ENCODE measurements at regions not wholly inside any gene's neighbourhood (a gene's known extent, or its start where the extent isn't known, plus 50 kb on each side); places are given as distances from the start of the nearest gene placed in this dataset.

GRCh38 chr10:44619975-44620374 lies 235.1 kb upstream of the CXCL12 start:
- 39 to 51% methylated on average over 3 of the region's 3 CpGs for WGBS, 2 donors

DNA sequence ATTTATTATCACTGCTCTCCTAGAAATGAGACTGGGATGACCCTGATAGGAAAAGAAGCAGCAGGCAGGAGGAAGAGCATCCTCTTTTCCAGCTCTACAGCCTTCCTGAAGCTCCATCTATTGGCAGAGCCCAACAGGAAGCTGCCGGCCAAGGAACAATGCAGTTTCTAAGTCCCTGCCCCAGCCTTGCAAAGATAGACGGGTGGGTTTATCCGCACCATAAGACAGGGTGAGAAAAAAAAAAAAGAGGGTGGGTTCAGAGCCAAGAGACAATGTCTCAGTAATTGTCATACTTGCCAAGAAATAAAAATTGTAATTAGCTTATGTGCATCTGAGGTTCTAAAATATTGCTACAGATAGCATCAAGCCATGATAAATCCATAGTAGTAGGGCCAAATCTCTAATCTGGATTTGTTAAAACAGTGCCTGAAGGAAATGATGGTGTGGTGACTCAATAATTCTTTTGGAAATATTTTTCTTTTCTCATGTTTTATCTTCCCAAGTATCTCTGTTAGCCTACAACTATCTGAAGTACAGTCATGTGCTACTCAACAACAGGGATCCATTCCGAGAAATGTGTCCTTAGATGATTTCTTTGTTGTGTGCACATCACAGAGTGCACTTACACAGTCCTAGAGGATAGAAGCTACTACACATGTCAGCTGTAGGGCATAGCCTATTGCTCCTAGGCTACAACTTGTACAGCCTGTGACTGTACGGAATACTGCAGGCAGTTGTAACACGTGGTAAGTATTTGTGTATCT lies 242.9 kb upstream of the CXCL12 start:
- 75 to 79% methylated on average over 6 of the region's 6 CpGs for WGBS, 2 donors
- H3K4me3 ChIP-seq (ENCODE audit: low read depth in 1 of 2, low read length in 2 of 2), result no peak overlapping the region

More at GRCh38 chr10:44619975-44620374, 235.1 kb upstream of the CXCL12 start:
- Histone ChIP-seq H3K9me3 (ENCODE audit: control insufficient read depth in 2 of 2, insufficient read depth in 1 of 2, low read depth in 1 of 2, low read length in 1 of 2) (no peaks in the 10 kb centered on the region), H3K4me3 (ENCODE audit: low read depth in 1 of 2, low read length in 2 of 2) (no peak overlapping the region), H3K27ac (ENCODE audit: low read depth in 2 of 2, low read length in 1 of 2) (no peak overlapping the region), H3K4me1 (ENCODE audit: control insufficient read depth in 2 of 2, insufficient read depth in 2 of 2, low read length in 1 of 2) (no peaks in the 10 kb centered on the region), H3K36me3 (ENCODE audit: control insufficient read depth in 2 of 2, insufficient read depth in 2 of 2, low read length in 1 of 2) (no peaks in the 10 kb centered on the region), H3K27me3 (ENCODE audit: control insufficient read depth in 1 of 2, insufficient read depth in 2 of 2, low read length in 2 of 2) (no peaks in the 10 kb centered on the region)

GRCh38 chr10:44628921-44629320 lies 244.0 kb upstream of the CXCL12 start:
- no peak overlapping the region for H3K4me3 ChIP-seq (ENCODE audit: low read depth in 1 of 2, low read length in 2 of 2)
- H3K27ac ChIP-seq (ENCODE audit: low read depth in 2 of 2, low read length in 1 of 2), result no peak overlapping the region
- no peaks in the 10 kb centered on the region for H3K4me1 ChIP-seq (ENCODE audit: control insufficient read depth in 2 of 2, insufficient read depth in 2 of 2, low read length in 1 of 2)
- no peaks in the 10 kb centered on the region for H3K9me3 ChIP-seq (ENCODE audit: control insufficient read depth in 2 of 2, insufficient read depth in 1 of 2, low read depth in 1 of 2, low read length in 1 of 2)
- no peaks in the 10 kb centered on the region for H3K36me3 ChIP-seq (ENCODE audit: control insufficient read depth in 2 of 2, insufficient read depth in 2 of 2, low read length in 1 of 2)
- H3K27me3 ChIP-seq (ENCODE audit: control insufficient read depth in 1 of 2, insufficient read depth in 2 of 2, low read length in 2 of 2), result no peaks in the 10 kb centered on the region
- 20 to 25% methylated on average over 2 of the region's 2 CpGs for WGBS, 2 donors

More for the DNA sequence above, 242.9 kb upstream of the CXCL12 start:
- Histone ChIP-seq H3K27me3 (ENCODE audit: control insufficient read depth in 1 of 2, insufficient read depth in 2 of 2, low read length in 2 of 2) (no peaks in the 10 kb centered on the region), H3K4me1 (ENCODE audit: control insufficient read depth in 2 of 2, insufficient read depth in 2 of 2, low read length in 1 of 2) (no peaks in the 10 kb centered on the region), H3K27ac (ENCODE audit: low read depth in 2 of 2, low read length in 1 of 2) (no peak overlapping the region), H3K36me3 (ENCODE audit: control insufficient read depth in 2 of 2, insufficient read depth in 2 of 2, low read length in 1 of 2) (no peaks in the 10 kb centered on the region), H3K9me3 (ENCODE audit: control insufficient read depth in 2 of 2, insufficient read depth in 1 of 2, low read depth in 1 of 2, low read length in 1 of 2) (no peaks in the 10 kb centered on the region)

- Histone ChIP-seq H3K4me3 (ENCODE audit: low read depth in 1 of 2, low read length in 2 of 2) (no peak overlapping the region), H3K27me3 (ENCODE audit: control insufficient read depth in 1 of 2, insufficient read depth in 2 of 2, low read length in 2 of 2) (no peaks in the 10 kb centered on the region), H3K36me3 (ENCODE audit: control insufficient read depth in 2 of 2, insufficient read depth in 2 of 2, low read length in 1 of 2) (no peaks in the 10 kb centered on the region), H3K4me1 (ENCODE audit: control insufficient read depth in 2 of 2, insufficient read depth in 2 of 2, low read length in 1 of 2) (no peaks in the 10 kb centered on the region), H3K27ac (ENCODE audit: low read depth in 2 of 2, low read length in 1 of 2) (no peak overlapping the region), H3K9me3 (ENCODE audit: control insufficient read depth in 2 of 2, insufficient read depth in 1 of 2, low read depth in 1 of 2, low read length in 1 of 2) (no peaks in the 10 kb centered on the region)
- 87 to 92% methylated on average over 1 of the region's 1 CpG for WGBS, 2 donors
These were observed 250.3 kb upstream of the CXCL12 start for GRCh38 chr10:44635176-44635575.

DNA sequence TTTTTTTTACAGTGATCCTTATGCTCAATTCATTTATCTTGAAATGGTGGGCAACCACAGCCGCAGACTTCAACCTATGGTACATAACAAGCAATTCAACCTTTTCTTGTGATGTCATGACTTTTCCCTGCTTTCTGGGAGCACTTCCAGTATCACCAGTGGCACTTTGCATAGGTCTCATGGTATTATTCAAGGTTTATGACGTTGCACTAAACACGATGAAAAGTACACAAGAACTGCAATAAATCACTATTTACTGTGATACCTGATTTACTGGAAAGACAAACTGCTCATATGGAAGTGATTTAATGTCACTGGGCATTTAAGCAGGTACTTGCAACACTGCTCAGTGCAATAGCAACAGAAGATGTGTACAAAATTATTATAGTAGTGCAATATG lies 251.7 kb upstream of the CXCL12 start:
- H3K36me3 ChIP-seq (ENCODE audit: control insufficient read depth in 2 of 2, insufficient read depth in 2 of 2, low read length in 1 of 2), result no peaks in the 10 kb centered on the region
- H3K4me1 ChIP-seq (ENCODE audit: control insufficient read depth in 2 of 2, insufficient read depth in 2 of 2, low read length in 1 of 2), result no peaks in the 10 kb centered on the region
- WGBS, 2 donors, result 61 to 65% methylated on average over 3 of the region's 3 CpGs
- H3K9me3 ChIP-seq (ENCODE audit: control insufficient read depth in 2 of 2, insufficient read depth in 1 of 2, low read depth in 1 of 2, low read length in 1 of 2), result no peaks in the 10 kb centered on the region
- no peaks in the 10 kb centered on the region for H3K27me3 ChIP-seq (ENCODE audit: control insufficient read depth in 1 of 2, insufficient read depth in 2 of 2, low read length in 2 of 2)
- no peak overlapping the region for H3K27ac ChIP-seq (ENCODE audit: low read depth in 2 of 2, low read length in 1 of 2)
- H3K4me3 ChIP-seq (ENCODE audit: low read depth in 1 of 2, low read length in 2 of 2), result no peak overlapping the region

DNA sequence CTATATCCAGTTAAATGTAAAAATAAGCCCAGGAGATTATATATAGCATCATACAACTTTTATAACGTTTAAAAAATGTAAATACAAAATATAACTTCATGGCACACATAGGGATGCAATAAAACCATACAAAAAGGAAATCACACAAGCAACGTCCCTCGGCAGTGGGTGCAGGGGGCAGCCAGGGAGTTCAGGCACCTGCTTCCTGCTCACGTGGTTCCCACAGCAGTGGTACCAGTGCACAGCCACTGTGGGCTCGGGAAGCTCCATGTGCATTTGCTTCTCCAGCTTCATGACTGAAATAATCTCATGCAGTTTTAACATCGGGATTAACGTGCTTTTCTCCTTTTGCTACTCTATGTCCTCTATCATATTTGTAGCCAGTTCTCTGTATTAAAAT lies 255.5 kb upstream of the CXCL12 start:
- Histone ChIP-seq H3K4me1 (ENCODE audit: control insufficient read depth in 2 of 2, insufficient read depth in 2 of 2, low read length in 1 of 2) (no peaks in the 10 kb centered on the region), H3K36me3 (ENCODE audit: control insufficient read depth in 2 of 2, insufficient read depth in 2 of 2, low read length in 1 of 2) (no peaks in the 10 kb centered on the region), H3K27me3 (ENCODE audit: control insufficient read depth in 1 of 2, insufficient read depth in 2 of 2, low read length in 2 of 2) (no peaks in the 10 kb centered on the region), H3K27ac (ENCODE audit: low read depth in 2 of 2, low read length in 1 of 2) (no peak overlapping the region), H3K9me3 (ENCODE audit: control insufficient read depth in 2 of 2, insufficient read depth in 1 of 2, low read depth in 1 of 2, low read length in 1 of 2) (no peaks in the 10 kb centered on the region), H3K4me3 (ENCODE audit: low read depth in 1 of 2, low read length in 2 of 2) (no peak overlapping the region)
- WGBS, 2 donors, result 54% methylated on average over 7 of the region's 7 CpGs

DNA sequence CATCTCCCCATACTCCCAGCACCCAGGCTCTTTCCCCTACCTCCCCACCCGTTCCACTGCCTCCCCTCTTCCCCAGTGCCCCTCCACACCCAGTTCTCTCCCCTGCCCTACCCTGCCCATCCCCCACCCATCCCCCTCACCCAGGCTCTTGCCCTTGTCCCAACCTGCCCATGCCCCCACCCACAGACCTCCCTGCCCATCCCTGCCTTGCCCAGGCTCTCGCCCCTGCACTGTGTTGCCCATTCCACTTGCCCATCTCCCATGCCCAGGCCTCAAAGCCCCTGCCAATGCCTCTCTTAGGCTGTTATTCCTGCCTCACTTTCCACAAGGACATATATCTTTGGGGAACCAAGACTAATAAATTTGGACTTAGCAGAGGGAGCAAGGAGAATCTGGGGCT lies 262.6 kb upstream of the CXCL12 start:
- Histone ChIP-seq H3K27me3 (ENCODE audit: control insufficient read depth in 1 of 2, insufficient read depth in 2 of 2, low read length in 2 of 2) (no peaks in the 10 kb centered on the region), H3K36me3 (ENCODE audit: control insufficient read depth in 2 of 2, insufficient read depth in 2 of 2, low read length in 1 of 2) (no peaks in the 10 kb centered on the region), H3K27ac (ENCODE audit: low read depth in 2 of 2, low read length in 1 of 2) (no peak overlapping the region), H3K4me3 (ENCODE audit: low read depth in 1 of 2, low read length in 2 of 2) (no peak overlapping the region), H3K9me3 (ENCODE audit: control insufficient read depth in 2 of 2, insufficient read depth in 1 of 2, low read depth in 1 of 2, low read length in 1 of 2) (no peaks in the 10 kb centered on the region), H3K4me1 (ENCODE audit: control insufficient read depth in 2 of 2, insufficient read depth in 2 of 2, low read length in 1 of 2) (no peaks in the 10 kb centered on the region)
- WGBS, 2 donors, result 81 to 88% methylated on average over 2 of the region's 2 CpGs

DNA sequence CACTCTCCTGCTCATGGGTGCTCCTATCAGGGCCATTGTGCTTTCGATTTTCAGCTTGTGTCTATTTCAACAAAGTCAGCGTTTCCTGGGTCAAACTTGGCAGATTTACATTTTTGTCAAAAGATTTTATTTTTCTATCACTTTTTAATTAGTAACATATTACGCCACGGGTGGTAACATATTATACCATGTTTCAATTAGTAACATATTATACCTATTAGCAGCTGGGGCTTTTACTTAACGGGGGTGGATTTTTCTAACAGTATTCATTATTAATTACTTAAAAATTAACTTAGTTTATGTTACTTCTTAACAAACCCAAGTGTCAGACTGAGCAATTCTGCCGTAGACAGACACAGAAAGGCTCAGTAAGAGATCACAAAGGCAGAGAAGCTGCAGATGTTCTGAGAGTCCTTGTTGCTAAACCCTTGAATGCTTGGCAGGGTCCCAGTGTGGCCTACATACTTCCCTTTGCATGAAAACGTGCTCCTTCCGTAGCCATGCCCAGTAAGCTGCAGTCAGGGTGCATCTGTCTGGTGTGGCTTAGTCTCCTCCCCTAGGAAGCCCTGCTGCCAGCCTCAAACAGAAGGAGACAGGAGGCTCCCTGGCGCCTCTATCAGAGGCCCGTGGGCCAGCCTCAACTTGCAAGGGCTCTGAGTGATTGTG lies 263.1 kb upstream of the CXCL12 start:
- 55 to 57% methylated on average over 10 of the region's 10 CpGs for WGBS, 2 donors
- H3K9me3 ChIP-seq (ENCODE audit: control insufficient read depth in 2 of 2, insufficient read depth in 1 of 2, low read depth in 1 of 2, low read length in 1 of 2), result no peaks in the 10 kb centered on the region
- no peaks in the 10 kb centered on the region for H3K27me3 ChIP-seq (ENCODE audit: control insufficient read depth in 1 of 2, insufficient read depth in 2 of 2, low read length in 2 of 2)
- H3K4me3 ChIP-seq (ENCODE audit: low read depth in 1 of 2, low read length in 2 of 2), result no peak overlapping the region
- H3K36me3 ChIP-seq (ENCODE audit: control insufficient read depth in 2 of 2, insufficient read depth in 2 of 2, low read length in 1 of 2), result no peaks in the 10 kb centered on the region
- H3K27ac ChIP-seq (ENCODE audit: low read depth in 2 of 2, low read length in 1 of 2), result no peak overlapping the region
- no peaks in the 10 kb centered on the region for H3K4me1 ChIP-seq (ENCODE audit: control insufficient read depth in 2 of 2, insufficient read depth in 2 of 2, low read length in 1 of 2)

GRCh38 chr10:44650691-44651661 lies 260.2 kb upstream of the TMEM72 start:
- WGBS, 2 donors, result 46 to 55% methylated on average over 7 of the region's 7 CpGs

More at GRCh38 chr10:44650691-44651661, 260.2 kb upstream of the TMEM72 start:
- Histone ChIP-seq H3K27ac (ENCODE audit: low read depth in 2 of 2, low read length in 1 of 2) (no peak overlapping the region), H3K4me3 (ENCODE audit: low read depth in 1 of 2, low read length in 2 of 2) (no peak overlapping the region), H3K9me3 (ENCODE audit: control insufficient read depth in 2 of 2, insufficient read depth in 1 of 2, low read depth in 1 of 2, low read length in 1 of 2) (no peaks in the 10 kb centered on the region), H3K27me3 (ENCODE audit: control insufficient read depth in 1 of 2, insufficient read depth in 2 of 2, low read length in 2 of 2) (no peaks in the 10 kb centered on the region), H3K36me3 (ENCODE audit: control insufficient read depth in 2 of 2, insufficient read depth in 2 of 2, low read length in 1 of 2) (no peaks in the 10 kb centered on the region), H3K4me1 (ENCODE audit: control insufficient read depth in 2 of 2, insufficient read depth in 2 of 2, low read length in 1 of 2) (no peaks in the 10 kb centered on the region)

Measured in esophagus (tissue), 2 donors.